Vagina (tissue), 2 donors: ENCODE measurements at regions not wholly inside any gene's neighbourhood (a gene's known extent, or its start where the extent isn't known, plus 50 kb on each side); places are given as distances from the start of the nearest gene placed in this dataset.
A peak's percentile ranks its signal among the peaks of the same experiment; 100 is the strongest.

ENCODE experiments used
- DNase-seq, 2 donors: peaks; one replicate each; pipeline ENCODE4 v3.0.0-alpha.2; 2017; ENCODE audit errors: extremely low spot score in 2 of 2
- H3K27ac ChIP-seq: fragments of 200-600 bp; sonication (generic); one replicate; pipeline ENCODE4 v1.5.1; 2019
- H3K27me3 ChIP-seq: fragments of 200-600 bp; sonication (generic); one replicate; pipeline ENCODE4 v1.5.1; 2019
- H3K36me3 ChIP-seq, 2 donors: fragments of 200-600 bp; sonication (generic); one replicate each; pipeline ENCODE4 v1.5.1; 2017 to 2019
- H3K4me1 ChIP-seq: fragments of 200-600 bp; sonication (generic); one replicate; pipeline ENCODE4 v1.5.1; 2019
- H3K4me3 ChIP-seq, 2 donors: fragments of 200-600 bp; sonication (generic); 1 replicate in 1 of 2; 2 replicates in 1 of 2; pipeline ENCODE4 v1.5.1; 2016 to 2019
- H3K9me3 ChIP-seq: fragments of 200-600 bp; sonication (generic); one replicate; pipeline ENCODE4 v1.5.1; 2019
- POLR2A ChIP-seq, 2 donors: fragments of 450-650 bp; IDR thresholded peaks; one replicate each; pipeline ENCODE4 v1.6.1; 2017; ENCODE audit warnings: antibody characterized with exemption in 2 of 2, mild to moderate bottlenecking in 2 of 2, moderate library complexity in 2 of 2
- POLR2AphosphoS5 ChIP-seq, 2 donors: sonication (generic); formaldehyde crosslinking; IDR thresholded peaks; one replicate each; pipeline ENCODE4 v1.9.0; 2017; ENCODE audit warnings: antibody characterized with exemption in 2 of 2, mild to moderate bottlenecking in 2 of 2, low read depth in 1 of 2; ENCODE audit not compliant: insufficient read depth in 1 of 2
- intact Hi-C: fragments of 100-400 bp; cut with DNase I; formaldehyde crosslinking; loops from one replicate; pipeline ENCODE4 v1.15.1; 2023
- TF ChIP-seq, protein P1 (sequence below), 3 experiments: fragments of 450-650 bp in 2 of 3; fragments of 200-600 bp in 1 of 3; sonication (generic) in 1 of 3; IDR thresholded peaks; one replicate each; pipeline ENCODE4 v1.5.1; 2017 to 2019; ENCODE audit warnings: antibody characterized with exemption in 3 of 3, mild to moderate bottlenecking in 2 of 3, moderate library complexity in 2 of 3

DNA sequence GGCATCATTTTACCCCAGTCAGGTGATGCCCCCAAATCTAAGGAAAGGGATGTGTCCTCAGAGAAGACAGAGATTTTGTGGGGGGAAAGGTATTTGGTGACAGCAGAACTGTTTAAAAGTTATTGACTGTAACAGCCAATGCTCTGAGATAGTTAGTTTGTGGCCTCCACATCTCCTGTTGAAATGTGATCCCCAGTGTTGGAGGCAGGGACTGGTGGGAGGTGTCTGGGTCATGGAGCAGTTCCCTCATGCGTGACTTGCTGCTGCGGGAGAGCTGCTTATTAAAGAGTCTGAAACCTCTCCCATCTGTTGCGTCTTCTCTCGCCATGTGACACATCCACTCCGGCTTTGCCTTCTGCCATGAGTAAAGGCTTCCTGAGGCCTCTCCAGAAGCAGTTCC, 282.8 kb upstream of the FOXQ1 start:
- H3K9me3 ChIP-seq: no peaks in the 10 kb centered on the region
- H3K27ac ChIP-seq: no peak overlapping the region
- H3K36me3 ChIP-seq: no peaks in the 10 kb centered on the region
- H3K27me3 ChIP-seq: no peaks in the 10 kb centered on the region
- intact Hi-C loops: no loop called here
- H3K4me3 ChIP-seq: no peak overlapping the region
- no peak for DNase-seq
- peaks cover 34% of the 10 kb centered on the region for H3K4me1 ChIP-seq
- TF ChIP-seq POLR2AphosphoS5 (IDR thresholded peaks at IDR 0.05; ENCODE audit: insufficient read depth in 1 of 2, low read depth in 1 of 2) (no peak), POLR2A (IDR thresholded peaks at IDR 0.05) (no peak)
- TF ChIP-seq, protein P1, sequence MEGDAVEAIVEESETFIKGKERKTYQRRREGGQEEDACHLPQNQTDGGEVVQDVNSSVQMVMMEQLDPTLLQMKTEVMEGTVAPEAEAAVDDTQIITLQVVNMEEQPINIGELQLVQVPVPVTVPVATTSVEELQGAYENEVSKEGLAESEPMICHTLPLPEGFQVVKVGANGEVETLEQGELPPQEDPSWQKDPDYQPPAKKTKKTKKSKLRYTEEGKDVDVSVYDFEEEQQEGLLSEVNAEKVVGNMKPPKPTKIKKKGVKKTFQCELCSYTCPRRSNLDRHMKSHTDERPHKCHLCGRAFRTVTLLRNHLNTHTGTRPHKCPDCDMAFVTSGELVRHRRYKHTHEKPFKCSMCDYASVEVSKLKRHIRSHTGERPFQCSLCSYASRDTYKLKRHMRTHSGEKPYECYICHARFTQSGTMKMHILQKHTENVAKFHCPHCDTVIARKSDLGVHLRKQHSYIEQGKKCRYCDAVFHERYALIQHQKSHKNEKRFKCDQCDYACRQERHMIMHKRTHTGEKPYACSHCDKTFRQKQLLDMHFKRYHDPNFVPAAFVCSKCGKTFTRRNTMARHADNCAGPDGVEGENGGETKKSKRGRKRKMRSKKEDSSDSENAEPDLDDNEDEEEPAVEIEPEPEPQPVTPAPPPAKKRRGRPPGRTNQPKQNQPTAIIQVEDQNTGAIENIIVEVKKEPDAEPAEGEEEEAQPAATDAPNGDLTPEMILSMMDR (IDR thresholded peaks at IDR 0.05): no peak

DNA sequence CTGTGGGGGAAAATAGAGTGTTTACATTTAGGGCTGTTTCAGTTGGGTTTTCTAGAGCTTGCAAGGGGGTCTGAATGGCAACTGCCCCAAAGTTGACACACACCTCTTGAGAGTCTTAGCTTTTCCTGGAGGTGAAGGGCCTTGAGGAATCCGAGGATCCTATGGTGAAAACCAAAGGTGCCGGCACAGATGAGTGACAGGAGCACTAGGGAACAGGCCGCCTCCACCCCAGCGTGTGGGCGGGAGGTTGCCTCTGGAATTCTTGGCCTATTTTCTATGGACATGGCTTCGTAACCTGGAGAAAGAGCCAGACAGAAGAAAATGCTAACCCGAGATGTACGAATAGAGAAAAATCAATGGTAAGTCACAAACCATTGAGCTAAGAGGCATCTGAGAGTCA, 283.2 kb upstream of the FOXQ1 start:
- Histone ChIP-seq H3K27ac (no peak overlapping the region), H3K27me3 (no peaks in the 10 kb centered on the region), H3K4me1 (peaks cover 38% of the 10 kb centered on the region), H3K4me3 (no peak overlapping the region), H3K9me3 (no peaks in the 10 kb centered on the region), H3K36me3 (no peaks in the 10 kb centered on the region)
- intact Hi-C loops: no loop called here
- no peak for DNase-seq
- TF ChIP-seq, protein P1 (IDR thresholded peaks at IDR 0.05): no peak
- TF ChIP-seq POLR2AphosphoS5 (IDR thresholded peaks at IDR 0.05; ENCODE audit: insufficient read depth in 1 of 2, low read depth in 1 of 2) (no peak), POLR2A (IDR thresholded peaks at IDR 0.05) (no peak)

DNA sequence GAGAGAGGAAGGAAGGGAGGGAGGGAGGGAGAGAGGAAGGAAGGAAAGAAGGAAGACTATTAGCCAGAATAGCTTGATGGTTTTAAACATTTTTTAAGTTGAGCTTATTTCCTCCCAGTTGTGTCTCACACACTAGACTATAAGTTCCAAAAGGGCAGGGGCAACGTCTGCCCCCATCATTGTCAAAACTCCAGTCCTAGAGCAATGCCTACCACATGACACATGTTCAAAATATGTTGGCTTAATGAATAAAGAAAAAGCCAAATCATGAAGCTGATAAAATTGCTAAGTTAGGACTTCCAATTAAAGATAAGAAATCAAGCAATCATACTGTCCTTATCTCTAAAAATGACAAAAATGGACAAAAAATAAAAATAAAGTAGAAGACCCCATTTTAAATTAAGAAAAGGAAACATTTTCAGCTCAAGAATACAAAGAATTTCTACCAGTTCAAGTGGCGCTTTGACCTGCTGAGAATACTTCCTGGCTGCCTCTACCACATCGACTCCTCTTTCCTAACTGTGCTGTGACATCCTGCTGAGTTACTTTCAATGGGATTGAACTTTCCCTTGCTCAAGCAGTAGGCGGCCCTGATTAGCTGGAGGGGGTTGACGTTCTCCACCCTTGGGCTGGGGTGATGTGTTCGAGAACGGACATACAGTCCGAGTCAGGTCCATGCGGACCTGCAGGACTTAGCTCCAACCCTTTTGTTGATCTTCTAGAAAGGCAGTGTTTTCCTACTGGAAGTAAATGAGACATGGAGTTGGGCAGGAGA, 283.9 kb upstream of the FOXQ1 start:
- no peaks in the 10 kb centered on the region for H3K27me3 ChIP-seq
- H3K4me3 ChIP-seq: no peak overlapping the region
- intact Hi-C loops: no loop called here
- no peak for TF ChIP-seq POLR2AphosphoS5 (IDR thresholded peaks at IDR 0.05; ENCODE audit: insufficient read depth in 1 of 2, low read depth in 1 of 2)
- TF ChIP-seq POLR2A (IDR thresholded peaks at IDR 0.05): no peak
- TF ChIP-seq, protein P1 (IDR thresholded peaks at IDR 0.05): no peak
- no peaks in the 10 kb centered on the region for H3K36me3 ChIP-seq
- DNase-seq: peak; percentile 79 to 82
- no peaks in the 10 kb centered on the region for H3K9me3 ChIP-seq
- H3K4me1 ChIP-seq: peaks cover 39% of the 10 kb centered on the region
- no peak overlapping the region for H3K27ac ChIP-seq

DNA sequence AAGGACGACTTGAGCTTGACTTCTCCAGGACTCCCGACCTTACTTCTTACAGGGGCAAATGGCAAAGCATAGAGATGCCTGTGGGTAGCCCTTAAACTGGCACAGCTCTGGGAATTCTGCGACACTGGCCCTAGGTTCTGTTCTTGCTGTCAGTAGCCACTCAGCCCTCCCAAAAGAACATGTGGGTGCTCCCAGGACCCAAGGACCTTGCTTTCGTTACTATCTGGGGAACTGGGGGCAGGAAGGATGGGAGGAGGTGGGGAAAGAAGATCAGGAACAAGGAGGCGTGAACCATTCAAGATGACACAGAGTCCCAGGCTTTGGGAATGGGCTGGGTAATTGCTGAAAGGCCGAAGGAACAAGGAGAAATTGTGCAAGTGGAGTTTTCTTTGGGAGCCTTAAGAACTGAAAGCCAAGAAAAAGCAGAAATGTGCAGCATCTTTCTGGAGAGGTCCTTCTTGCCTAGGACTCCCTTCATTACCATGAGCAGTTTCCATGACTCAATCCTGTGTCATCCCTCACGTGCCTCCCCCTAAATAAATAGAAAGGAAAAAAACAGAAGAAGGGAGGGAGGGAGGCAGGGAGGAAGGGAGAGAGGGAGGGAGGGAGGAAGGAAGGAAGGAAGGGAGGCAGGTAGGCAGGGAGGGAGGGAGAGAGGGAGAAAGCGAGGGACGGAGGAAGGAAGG, 284.6 kb upstream of the FOXQ1 start:
- TF ChIP-seq POLR2AphosphoS5 (IDR thresholded peaks at IDR 0.05; ENCODE audit: insufficient read depth in 1 of 2, low read depth in 1 of 2) (no peak), POLR2A (IDR thresholded peaks at IDR 0.05) (no peak)
- TF ChIP-seq, protein P1 (IDR thresholded peaks at IDR 0.05): no peak
- H3K27me3 ChIP-seq: no peaks in the 10 kb centered on the region
- no peaks in the 10 kb centered on the region for H3K9me3 ChIP-seq
- intact Hi-C loops: no loop called here
- peak overlapping the region; percentile 59 for H3K27ac ChIP-seq
- no peaks in the 10 kb centered on the region for H3K36me3 ChIP-seq
- peak; percentile 72 to 84 for DNase-seq
- H3K4me1 ChIP-seq: peaks cover 39% of the 10 kb centered on the region
- no peak overlapping the region for H3K4me3 ChIP-seq

DNA sequence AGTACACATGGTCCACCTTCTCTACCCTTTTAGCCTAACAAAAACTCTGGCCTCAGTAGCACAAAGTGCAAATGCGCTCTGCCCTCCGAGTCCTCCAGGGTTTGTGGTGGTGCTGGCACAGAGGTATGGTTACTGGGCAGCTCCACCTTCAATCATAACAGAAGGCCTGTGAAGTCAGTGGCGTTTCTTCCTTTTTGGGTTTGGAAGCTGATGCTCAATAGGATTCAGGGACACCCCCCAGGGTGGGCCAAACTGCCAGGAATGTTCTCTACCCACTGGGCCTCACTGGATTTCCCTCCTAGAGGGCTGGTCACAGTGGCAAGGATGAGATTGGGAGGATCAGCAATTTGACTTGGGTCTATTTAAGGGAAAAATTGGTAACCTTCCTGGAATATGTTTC, 286.1 kb upstream of the FOXQ1 start:
- Histone ChIP-seq H3K4me3 (no peak overlapping the region), H3K36me3 (no peaks in the 10 kb centered on the region), H3K4me1 (peaks cover 39% of the 10 kb centered on the region), H3K27ac (peak overlapping the region; percentile 59), H3K27me3 (no peaks in the 10 kb centered on the region), H3K9me3 (no peaks in the 10 kb centered on the region)
- no peak for DNase-seq
- TF ChIP-seq POLR2AphosphoS5 (IDR thresholded peaks at IDR 0.05; ENCODE audit: insufficient read depth in 1 of 2, low read depth in 1 of 2) (no peak), POLR2A (IDR thresholded peaks at IDR 0.05) (no peak)
- TF ChIP-seq, protein P1 (IDR thresholded peaks at IDR 0.05): no peak
- intact Hi-C loops: no loop called here
